Erythroblast (primary cell): ENCODE measurements at regions not wholly inside any gene's neighbourhood (a gene's known extent, or its start where the extent isn't known, plus 50 kb on each side); places are given as distances from the start of the nearest gene placed in this dataset.

Experiments
- GATA1 ChIP-seq: IDR thresholded peaks from 2 replicates; pipeline ENCODE4 v1.6.1; 2011; ENCODE audit warnings: low read depth, mild to moderate bottlenecking, control low read depth, low read length, moderate library complexity
- POLR2A ChIP-seq: IDR thresholded peaks from 2 replicates; pipeline ENCODE4 v1.6.1; 2011; ENCODE audit warnings: mild to moderate bottlenecking, low read length

DNA sequence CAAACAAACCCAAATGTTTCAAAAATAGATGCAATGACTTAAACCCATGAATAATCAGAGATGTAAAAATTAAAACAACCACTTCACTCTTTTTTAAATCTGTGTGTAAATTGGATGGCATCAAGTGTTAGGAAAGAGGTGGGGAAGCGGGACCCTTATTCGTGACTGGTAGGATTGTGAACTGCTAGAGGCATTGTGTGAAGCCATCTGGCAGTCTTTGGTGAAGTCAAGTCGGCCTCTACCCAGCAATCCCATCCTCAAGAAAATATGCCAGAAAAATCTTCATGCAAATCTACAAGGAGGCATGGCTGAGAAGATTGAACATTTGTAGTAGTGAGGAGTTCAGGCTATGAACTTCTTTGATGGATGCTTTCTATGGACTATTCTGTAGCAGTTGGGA is 114.6 kb upstream of the C11orf87 start:
- no peak for TF ChIP-seq POLR2A
- TF ChIP-seq GATA1 = no peak
